Gastroesophageal sphincter (tissue), 3 donors: ENCODE measurements at regions not wholly inside any gene's neighbourhood (a gene's known extent, or its start where the extent isn't known, plus 50 kb on each side); places are given as distances from the start of the nearest gene placed in this dataset.

Experiments
- EP300 ChIP-seq: sonication (generic); formaldehyde crosslinking; IDR thresholded peaks from one replicate; pipeline ENCODE4 v1.6.1; 2017; ENCODE audit warnings: antibody characterized with exemption, mild to moderate bottlenecking
- TF ChIP-seq, protein P1 (sequence below), 4 experiments: fragments of 200-600 bp in 2 of 4; fragments of 450-650 bp in 2 of 4; sonication (generic) in 1 of 4; IDR thresholded peaks; one replicate each; pipeline ENCODE4 v1.5.1; 2017 to 2019; ENCODE audit warnings: antibody characterized with exemption in 4 of 4, mild to moderate bottlenecking in 2 of 4, moderate library complexity in 2 of 4

DNA sequence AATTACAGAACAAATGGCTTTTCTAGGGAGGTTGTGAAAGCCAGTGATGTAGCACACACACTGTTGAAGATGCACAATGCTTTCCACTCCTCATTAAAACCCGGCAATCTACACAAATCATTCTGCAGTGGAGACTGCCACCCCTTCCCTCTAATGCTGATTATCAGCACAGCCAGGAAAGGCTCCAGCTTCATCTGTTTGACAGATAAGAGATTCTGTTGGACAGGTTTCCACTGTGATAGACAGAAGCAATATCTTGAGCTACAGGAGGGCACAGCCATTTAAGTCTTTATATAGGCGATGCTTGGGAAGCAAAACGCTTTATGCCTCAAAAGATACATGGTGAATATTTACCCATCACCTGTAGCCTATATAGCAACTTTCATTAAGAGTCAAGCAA, 555.6 kb downstream of the GLRX3 start:
- TF ChIP-seq, protein P1, sequence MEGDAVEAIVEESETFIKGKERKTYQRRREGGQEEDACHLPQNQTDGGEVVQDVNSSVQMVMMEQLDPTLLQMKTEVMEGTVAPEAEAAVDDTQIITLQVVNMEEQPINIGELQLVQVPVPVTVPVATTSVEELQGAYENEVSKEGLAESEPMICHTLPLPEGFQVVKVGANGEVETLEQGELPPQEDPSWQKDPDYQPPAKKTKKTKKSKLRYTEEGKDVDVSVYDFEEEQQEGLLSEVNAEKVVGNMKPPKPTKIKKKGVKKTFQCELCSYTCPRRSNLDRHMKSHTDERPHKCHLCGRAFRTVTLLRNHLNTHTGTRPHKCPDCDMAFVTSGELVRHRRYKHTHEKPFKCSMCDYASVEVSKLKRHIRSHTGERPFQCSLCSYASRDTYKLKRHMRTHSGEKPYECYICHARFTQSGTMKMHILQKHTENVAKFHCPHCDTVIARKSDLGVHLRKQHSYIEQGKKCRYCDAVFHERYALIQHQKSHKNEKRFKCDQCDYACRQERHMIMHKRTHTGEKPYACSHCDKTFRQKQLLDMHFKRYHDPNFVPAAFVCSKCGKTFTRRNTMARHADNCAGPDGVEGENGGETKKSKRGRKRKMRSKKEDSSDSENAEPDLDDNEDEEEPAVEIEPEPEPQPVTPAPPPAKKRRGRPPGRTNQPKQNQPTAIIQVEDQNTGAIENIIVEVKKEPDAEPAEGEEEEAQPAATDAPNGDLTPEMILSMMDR (IDR thresholded peaks at IDR 0.05): no peak
- TF ChIP-seq EP300: no peak
